ENCODE measurements at regions not wholly inside any gene's neighbourhood (a gene's known extent, or its start where the extent isn't known, plus 50 kb on each side); places are given as distances from the start of the nearest gene placed in this dataset.

GRCh38 chr16:60329108-60329507 is 1595.0 kb upstream of the GOT2 start:
- H3K9me3 ChIP-seq (ENCODE audit: insufficient read depth, low read length) = no peaks in the 10 kb centered on the region
- H3K4me2 ChIP-seq (ENCODE audit: low read depth, low read length, poor library complexity, severe bottlenecking) = no peak overlapping the region
- H2AFZ ChIP-seq (ENCODE audit: low read depth, low read length, severe bottlenecking) = no peak overlapping the region
- no peaks in the 10 kb centered on the region for H3K9me2 ChIP-seq (replicated peaks; ENCODE audit: insufficient read depth, low read length)
- H3K9ac ChIP-seq (ENCODE audit: low read length) = no peak overlapping the region
- H3K27me3 ChIP-seq (ENCODE audit: low read length) = no peaks in the 10 kb centered on the region
- no peaks in the 10 kb centered on the region for H3F3A ChIP-seq (ENCODE audit: insufficient read depth)
- H4K20me1 ChIP-seq (ENCODE audit: low read depth, low read length) = no peaks in the 10 kb centered on the region
- no peak for TF ChIP-seq EZH2phosphoT487 (conservative IDR thresholded peaks at IDR 0.05; ENCODE audit: low read length)
- TF ChIP-seq, protein P1, sequence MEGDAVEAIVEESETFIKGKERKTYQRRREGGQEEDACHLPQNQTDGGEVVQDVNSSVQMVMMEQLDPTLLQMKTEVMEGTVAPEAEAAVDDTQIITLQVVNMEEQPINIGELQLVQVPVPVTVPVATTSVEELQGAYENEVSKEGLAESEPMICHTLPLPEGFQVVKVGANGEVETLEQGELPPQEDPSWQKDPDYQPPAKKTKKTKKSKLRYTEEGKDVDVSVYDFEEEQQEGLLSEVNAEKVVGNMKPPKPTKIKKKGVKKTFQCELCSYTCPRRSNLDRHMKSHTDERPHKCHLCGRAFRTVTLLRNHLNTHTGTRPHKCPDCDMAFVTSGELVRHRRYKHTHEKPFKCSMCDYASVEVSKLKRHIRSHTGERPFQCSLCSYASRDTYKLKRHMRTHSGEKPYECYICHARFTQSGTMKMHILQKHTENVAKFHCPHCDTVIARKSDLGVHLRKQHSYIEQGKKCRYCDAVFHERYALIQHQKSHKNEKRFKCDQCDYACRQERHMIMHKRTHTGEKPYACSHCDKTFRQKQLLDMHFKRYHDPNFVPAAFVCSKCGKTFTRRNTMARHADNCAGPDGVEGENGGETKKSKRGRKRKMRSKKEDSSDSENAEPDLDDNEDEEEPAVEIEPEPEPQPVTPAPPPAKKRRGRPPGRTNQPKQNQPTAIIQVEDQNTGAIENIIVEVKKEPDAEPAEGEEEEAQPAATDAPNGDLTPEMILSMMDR (IDR thresholded peaks at IDR 0.05; ENCODE audit: insufficient read depth, low read length, poor library complexity, severe bottlenecking) = no peak
- no peak overlapping the region for H3K4me3 ChIP-seq (ENCODE audit: insufficient read depth, low read length, poor library complexity, severe bottlenecking)
- no peak overlapping the region for H3K27ac ChIP-seq (ENCODE audit: low read depth, low read length)
- H3K79me2 ChIP-seq (ENCODE audit: insufficient read depth, low read length) = no peaks in the 10 kb centered on the region
- no peaks in the 10 kb centered on the region for H3K36me3 ChIP-seq (ENCODE audit: low read length)

- Histone ChIP-seq H3K9me2 (replicated peaks; ENCODE audit: insufficient read depth, low read length) (no peaks in the 10 kb centered on the region), H3F3A (ENCODE audit: insufficient read depth) (no peaks in the 10 kb centered on the region), H4K20me1 (ENCODE audit: low read depth, low read length) (no peaks in the 10 kb centered on the region), H3K4me2 (ENCODE audit: low read depth, low read length, poor library complexity, severe bottlenecking) (no peak overlapping the region), H2AFZ (ENCODE audit: low read depth, low read length, severe bottlenecking) (no peak overlapping the region), H3K9me3 (ENCODE audit: insufficient read depth, low read length) (no peaks in the 10 kb centered on the region), H3K27me3 (ENCODE audit: low read length) (no peaks in the 10 kb centered on the region), H3K79me2 (ENCODE audit: insufficient read depth, low read length) (no peaks in the 10 kb centered on the region), H3K36me3 (ENCODE audit: low read length) (no peaks in the 10 kb centered on the region), H3K27ac (ENCODE audit: low read depth, low read length) (no peak overlapping the region), H3K4me3 (ENCODE audit: insufficient read depth, low read length, poor library complexity, severe bottlenecking) (no peak overlapping the region), H3K9ac (ENCODE audit: low read length) (no peak overlapping the region)
- TF ChIP-seq, protein P1 (IDR thresholded peaks at IDR 0.05; ENCODE audit: insufficient read depth, low read length, poor library complexity, severe bottlenecking) = no peak
- TF ChIP-seq EZH2phosphoT487 (conservative IDR thresholded peaks at IDR 0.05; ENCODE audit: low read length) = no peak
Observed at GRCh38 chr16:60328152-60328551, 1594.0 kb upstream of the GOT2 start.

DNA sequence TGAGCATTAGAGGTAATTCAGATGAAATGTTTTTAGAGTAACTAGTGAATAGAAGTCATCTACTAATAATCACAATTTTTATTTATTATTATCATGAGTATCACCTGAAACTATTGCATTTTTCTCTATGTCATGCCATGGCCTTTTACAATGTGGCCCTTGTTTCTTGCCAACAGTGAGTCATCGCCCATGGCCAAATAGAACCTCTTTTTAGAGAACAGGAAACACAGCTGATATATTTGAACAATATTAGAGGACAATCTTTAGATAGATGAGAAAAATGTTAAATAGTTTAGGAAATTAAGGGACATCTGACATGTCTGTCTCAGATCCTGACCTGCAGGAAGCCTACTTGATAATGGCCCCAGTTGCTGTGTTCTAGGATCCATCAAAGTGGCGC is 1584.4 kb upstream of the GOT2 start:
- no peaks in the 10 kb centered on the region for H3K27me3 ChIP-seq (ENCODE audit: low read length)
- no peak overlapping the region for H3K9ac ChIP-seq (ENCODE audit: low read length)
- no peaks in the 10 kb centered on the region for H3K36me3 ChIP-seq (ENCODE audit: low read length)
- no peaks in the 10 kb centered on the region for H3K9me3 ChIP-seq (ENCODE audit: insufficient read depth, low read length)
- TF ChIP-seq, protein P1 (IDR thresholded peaks at IDR 0.05; ENCODE audit: insufficient read depth, low read length, poor library complexity, severe bottlenecking) = no peak
- TF ChIP-seq EZH2phosphoT487 (conservative IDR thresholded peaks at IDR 0.05; ENCODE audit: low read length) = no peak
- no peaks in the 10 kb centered on the region for H3F3A ChIP-seq (ENCODE audit: insufficient read depth)
- no peak overlapping the region for H3K4me2 ChIP-seq (ENCODE audit: low read depth, low read length, poor library complexity, severe bottlenecking)
- H3K4me3 ChIP-seq (ENCODE audit: insufficient read depth, low read length, poor library complexity, severe bottlenecking) = no peak overlapping the region
- no peaks in the 10 kb centered on the region for H3K9me2 ChIP-seq (replicated peaks; ENCODE audit: insufficient read depth, low read length)
- no peak overlapping the region for H2AFZ ChIP-seq (ENCODE audit: low read depth, low read length, severe bottlenecking)
- no peaks in the 10 kb centered on the region for H4K20me1 ChIP-seq (ENCODE audit: low read depth, low read length)
- H3K79me2 ChIP-seq (ENCODE audit: insufficient read depth, low read length) = no peaks in the 10 kb centered on the region
- H3K27ac ChIP-seq (ENCODE audit: low read depth, low read length) = no peak overlapping the region

Data from SU-DHL-6 (cell line).